ENCODE measurements at regions not wholly inside any gene's neighbourhood (a gene's known extent, or its start where the extent isn't known, plus 50 kb on each side); places are given as distances from the start of the nearest gene placed in this dataset.

DNA sequence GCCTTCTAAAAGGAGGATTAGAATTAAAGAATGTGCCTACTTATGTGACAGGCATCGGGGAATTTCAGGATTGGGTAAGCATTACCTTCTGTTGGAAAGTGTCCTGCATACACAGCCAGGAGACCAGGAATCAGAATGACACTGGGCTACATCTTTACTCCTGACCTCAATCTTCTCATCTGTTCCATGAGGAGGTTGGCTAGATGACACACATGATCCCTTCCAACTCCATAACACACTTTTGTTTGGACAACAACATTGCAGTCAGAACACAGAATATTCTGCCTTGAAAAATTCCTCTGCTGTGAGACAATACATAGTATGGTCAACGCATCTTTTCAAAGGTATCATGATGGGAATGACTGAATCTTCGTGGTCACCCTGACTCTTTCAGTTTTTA lies 1281.2 kb upstream of the SORCS1 start:
- H3K27ac ChIP-seq (ENCODE audit: insufficient read length, low read depth, low read length): no peak overlapping the region
- H2BK12ac ChIP-seq (ENCODE audit: insufficient read length, low read depth, low read length): no peak overlapping the region
- H3K27ac Mint-ChIP-seq: no peak overlapping the region
- H2AK5ac ChIP-seq (ENCODE audit: insufficient read length, low read length): no peak overlapping the region
- H3K4me3 Mint-ChIP-seq: no peak overlapping the region
- no peaks in the 10 kb centered on the region for H3K4me1 ChIP-seq (ENCODE audit: insufficient read depth, low read length)
- no peaks in the 10 kb centered on the region for H3K27me3 Mint-ChIP-seq (ENCODE audit: low read depth)
- H3K9ac ChIP-seq (ENCODE audit: extremely low read depth, insufficient read length, low read length): no peak overlapping the region
- H4K20me1 ChIP-seq (ENCODE audit: control insufficient read depth, insufficient read depth, insufficient read length): no peaks in the 10 kb centered on the region
- no peak overlapping the region for H2BK120ac ChIP-seq (ENCODE audit: low read depth, low read length, poor library complexity, severe bottlenecking)
- no peak overlapping the region for H3K4ac ChIP-seq (ENCODE audit: low read depth, low read length)
- no peak overlapping the region for H4K8ac ChIP-seq (replicated peaks; ENCODE audit: insufficient read length, low read depth, low read length)
- H3K23ac ChIP-seq (ENCODE audit: insufficient read length, low read depth, low read length): no peak overlapping the region
- no peak overlapping the region for H2BK15ac ChIP-seq (ENCODE audit: low read depth, low read length)
- no peaks in the 10 kb centered on the region for H3K23me2 ChIP-seq (ENCODE audit: insufficient read length, low read depth, low read length, poor library complexity, severe bottlenecking)
- no peak overlapping the region for H3K18ac ChIP-seq (ENCODE audit: insufficient read length, low read depth, low read length)
- WGBS (ENCODE audit: extremely low coverage, insufficient read length, low lambda C conversion rate): no CpG with 5 or more reads among the region's 3 CpGs
- H3K4me1 Mint-ChIP-seq: no peaks in the 10 kb centered on the region
- no peak overlapping the region for H4K5ac ChIP-seq (ENCODE audit: insufficient read length, low read depth, low read length)
- DNase-seq: no peak
- no peaks in the 10 kb centered on the region; a peak in 2 of 5 replicates for H3K9me3 Mint-ChIP-seq
- no peaks in the 10 kb centered on the region for H3K36me3 Mint-ChIP-seq (ENCODE audit: insufficient read depth in 1 of 3, low read depth in 3 of 3)
- no peaks in the 10 kb centered on the region for H3K27me3 ChIP-seq (ENCODE audit: insufficient read depth, low read length)
- H3K79me1 ChIP-seq (ENCODE audit: insufficient read depth, low read depth, low read length, poor library complexity, severe bottlenecking): no peaks in the 10 kb centered on the region
- no peak overlapping the region for H4K91ac ChIP-seq (ENCODE audit: insufficient read length, low read depth, low read length)
- TF ChIP-seq, protein P1, sequence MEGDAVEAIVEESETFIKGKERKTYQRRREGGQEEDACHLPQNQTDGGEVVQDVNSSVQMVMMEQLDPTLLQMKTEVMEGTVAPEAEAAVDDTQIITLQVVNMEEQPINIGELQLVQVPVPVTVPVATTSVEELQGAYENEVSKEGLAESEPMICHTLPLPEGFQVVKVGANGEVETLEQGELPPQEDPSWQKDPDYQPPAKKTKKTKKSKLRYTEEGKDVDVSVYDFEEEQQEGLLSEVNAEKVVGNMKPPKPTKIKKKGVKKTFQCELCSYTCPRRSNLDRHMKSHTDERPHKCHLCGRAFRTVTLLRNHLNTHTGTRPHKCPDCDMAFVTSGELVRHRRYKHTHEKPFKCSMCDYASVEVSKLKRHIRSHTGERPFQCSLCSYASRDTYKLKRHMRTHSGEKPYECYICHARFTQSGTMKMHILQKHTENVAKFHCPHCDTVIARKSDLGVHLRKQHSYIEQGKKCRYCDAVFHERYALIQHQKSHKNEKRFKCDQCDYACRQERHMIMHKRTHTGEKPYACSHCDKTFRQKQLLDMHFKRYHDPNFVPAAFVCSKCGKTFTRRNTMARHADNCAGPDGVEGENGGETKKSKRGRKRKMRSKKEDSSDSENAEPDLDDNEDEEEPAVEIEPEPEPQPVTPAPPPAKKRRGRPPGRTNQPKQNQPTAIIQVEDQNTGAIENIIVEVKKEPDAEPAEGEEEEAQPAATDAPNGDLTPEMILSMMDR (conservative IDR thresholded peaks at IDR 0.05): no peak
- H3K79me2 ChIP-seq (ENCODE audit: insufficient read depth, low read length): no peaks in the 10 kb centered on the region
- H3K4me2 ChIP-seq (ENCODE audit: insufficient read depth, insufficient read length, low read length): no peak overlapping the region
- no peak overlapping the region for H3K56ac ChIP-seq (ENCODE audit: insufficient read length, low read depth, low read length)
- H3T11ph ChIP-seq (ENCODE audit: low read length): no peak overlapping the region
- no peak overlapping the region for H2BK5ac ChIP-seq (ENCODE audit: insufficient read length, low read length)
- H2BK20ac ChIP-seq (ENCODE audit: low read depth, low read length, poor library complexity, severe bottlenecking): no peak overlapping the region
- H3K14ac ChIP-seq (ENCODE audit: insufficient read depth, low read length): no peak overlapping the region
- no peaks in the 10 kb centered on the region for H3K9me3 ChIP-seq (ENCODE audit: control insufficient read depth, low read depth, low read length)
- no peak overlapping the region for H2AFZ ChIP-seq (ENCODE audit: low read length)

Data from H9 (cell line).